Adrenal gland (tissue), 9 donors: ENCODE measurements at regions not wholly inside any gene's neighbourhood (a gene's known extent, or its start where the extent isn't known, plus 50 kb on each side); places are given as distances from the start of the nearest gene placed in this dataset.

Source experiments
- DNase-seq, 7 donors: peaks; one replicate each; pipeline ENCODE4 v3.0.0-alpha.2; 2019 to 2020
- H3K27ac ChIP-seq, 5 donors: fragments of 200-600 bp; sonication (generic) in 4 of 5; 1 replicate in 3 of 5; 2 replicates in 2 of 5; pipeline versions ENCODE4 v1.5.1 to v1.8.0; 2016 to 2020; ENCODE audit warnings: mild to moderate bottlenecking in 1 of 5
- H3K27me3 ChIP-seq: fragments of 200-600 bp; 2 replicates; pipeline ENCODE4 v1.8.0; 2021
- H3K36me3 ChIP-seq, 2 donors: fragments of 200-600 bp; replicated peaks in 1 of 2; 1 replicate in 1 of 2; 2 replicates in 1 of 2; pipeline versions ENCODE4 v1.5.1 to v1.8.0; 2018 to 2022
- H3K4me1 ChIP-seq, 2 donors: fragments of 200-600 bp; replicated peaks in 1 of 2; 1 replicate in 1 of 2; 2 replicates in 1 of 2; pipeline versions ENCODE4 v1.5.1 to v1.8.0; 2018 to 2021
- H3K4me3 ChIP-seq, 4 donors: fragments of 200-600 bp; sonication (generic) in 3 of 4; one replicate each; pipeline ENCODE4 v1.5.1; 2016 to 2018
- H3K9me3 ChIP-seq, 3 donors: fragments of 200-600 bp; sonication (generic) in 1 of 3; replicated peaks in 1 of 3; 1 replicate in 2 of 3; 2 replicates in 1 of 3; pipeline versions ENCODE4 v1.5.1 to v1.8.0; 2016 to 2021
- POLR2A ChIP-seq, 2 donors: fragments of 450-650 bp; IDR thresholded peaks; one replicate each; pipeline ENCODE4 v1.6.1; 2017; ENCODE audit warnings: antibody characterized with exemption in 2 of 2, mild to moderate bottlenecking in 2 of 2, moderate library complexity in 1 of 2
- whole genome bisulfite sequencing, 4 donors: extraction: QIAGEN DNeasy Blood & Tissue Kit in 2 of 4; methylation state at CpG; one replicate each; pipeline versions ENCODE4 v1.1.5 to v1.1.7; 2013 to 2017; 5-methylcytosine and 5-hydroxymethylcytosine counted together
- intact Hi-C, 2 donors: fragments of 100-400 bp; cut with DNase I; formaldehyde crosslinking; loops; one replicate each; pipeline versions ENCODE4 v1.14.1 to v1.15.0; 2022 to 2023
- TF ChIP-seq, protein P1 (sequence below), 6 experiments: fragments of 450-650 bp in 4 of 6; fragments of 200-600 bp in 2 of 6; sonication (generic) in 1 of 6; IDR thresholded peaks; 1 replicate in 5 of 6; 2 replicates in 1 of 6; pipeline versions ENCODE4 v1.5.1 to v1.8.0; 2016 to 2021; ENCODE audit warnings: antibody characterized with exemption in 6 of 6, mild to moderate bottlenecking in 2 of 6, moderate library complexity in 1 of 6
- donor health status: healthy with polysubstance abuse.
- donor health status: Bipolar disorder and iron deficiency.
- donor health status: DM: yes; HTN: yes; CAD: no.
- donor health status: DM: no; HTN: no; CAD: no.
- donor health status: DM: no; HTN: no; CAD: no.

- intact Hi-C loops = loop anchor here (2.0 to 5.0 kb wide), 3 partner anchors 63 to 167 kb away; no protein-coding TSS in a partner anchor
- peak overlapping the region in 1 of 5 donors; percentile 2 for H3K27ac ChIP-seq
- 69 to 74% (median 70%) methylated on average over 9 of the region's 9 CpGs for WGBS, 4 donors
These were observed 353.3 kb downstream of the SEC14L1 start for GRCh38 chr17:77493901-77494663.

DNA sequence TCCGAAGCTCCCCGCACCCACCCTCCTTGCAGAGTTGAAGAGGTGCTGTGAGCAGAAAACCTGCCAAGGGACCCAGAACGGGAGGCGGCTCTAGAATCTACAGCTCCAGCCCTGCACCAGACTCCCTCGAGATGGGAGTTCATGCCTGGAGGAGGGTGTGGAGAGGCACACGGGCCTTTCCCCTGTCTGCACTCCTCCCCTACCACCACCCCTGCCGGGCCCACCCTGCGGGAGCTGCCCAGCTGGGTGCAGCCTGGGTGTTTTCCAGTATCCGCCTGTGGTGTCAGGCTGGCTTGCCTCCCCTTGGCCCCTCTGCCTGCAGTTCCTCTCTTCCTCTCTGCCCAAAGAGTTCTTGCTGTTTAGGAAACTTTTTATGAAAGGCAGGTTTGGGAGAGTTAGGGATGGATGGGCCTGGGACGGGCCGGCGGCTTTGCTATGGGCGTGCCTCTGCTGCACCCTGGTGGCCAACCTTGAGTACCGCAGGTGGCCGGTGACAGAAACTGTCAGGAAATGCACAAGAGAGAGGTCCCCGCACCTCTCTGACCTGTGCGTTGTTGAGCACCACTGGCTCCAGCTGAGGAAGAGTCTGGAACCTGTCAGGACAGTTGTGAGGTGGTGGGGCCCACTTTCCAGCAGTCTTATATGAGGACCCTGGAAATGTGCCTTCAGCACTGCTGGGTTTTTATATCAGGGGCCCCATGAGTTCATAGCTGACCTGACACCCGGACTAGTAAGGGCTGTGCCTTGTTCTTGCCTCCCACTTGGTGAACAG, 354.1 kb downstream of the SEC14L1 start:
- Histone ChIP-seq H3K36me3 (peaks cover 0 to 81% of the 10 kb centered on the region in 2 donors), H3K27ac (peak overlapping the region in 2 of 5 donors; percentile 2 to 10), H3K27me3 (no peaks in the 10 kb centered on the region), H3K4me3 (no peak overlapping the region), H3K4me1 (peaks cover 0 to 14% of the 10 kb centered on the region in 2 donors), H3K9me3 (no peaks in the 10 kb centered on the region)
- intact Hi-C loops = loop anchor here (2.0 to 5.0 kb wide), 3 partner anchors 64 to 168 kb away; no protein-coding TSS in a partner anchor
- TF ChIP-seq POLR2A (IDR thresholded peaks at IDR 0.05) = no peak
- TF ChIP-seq, protein P1, sequence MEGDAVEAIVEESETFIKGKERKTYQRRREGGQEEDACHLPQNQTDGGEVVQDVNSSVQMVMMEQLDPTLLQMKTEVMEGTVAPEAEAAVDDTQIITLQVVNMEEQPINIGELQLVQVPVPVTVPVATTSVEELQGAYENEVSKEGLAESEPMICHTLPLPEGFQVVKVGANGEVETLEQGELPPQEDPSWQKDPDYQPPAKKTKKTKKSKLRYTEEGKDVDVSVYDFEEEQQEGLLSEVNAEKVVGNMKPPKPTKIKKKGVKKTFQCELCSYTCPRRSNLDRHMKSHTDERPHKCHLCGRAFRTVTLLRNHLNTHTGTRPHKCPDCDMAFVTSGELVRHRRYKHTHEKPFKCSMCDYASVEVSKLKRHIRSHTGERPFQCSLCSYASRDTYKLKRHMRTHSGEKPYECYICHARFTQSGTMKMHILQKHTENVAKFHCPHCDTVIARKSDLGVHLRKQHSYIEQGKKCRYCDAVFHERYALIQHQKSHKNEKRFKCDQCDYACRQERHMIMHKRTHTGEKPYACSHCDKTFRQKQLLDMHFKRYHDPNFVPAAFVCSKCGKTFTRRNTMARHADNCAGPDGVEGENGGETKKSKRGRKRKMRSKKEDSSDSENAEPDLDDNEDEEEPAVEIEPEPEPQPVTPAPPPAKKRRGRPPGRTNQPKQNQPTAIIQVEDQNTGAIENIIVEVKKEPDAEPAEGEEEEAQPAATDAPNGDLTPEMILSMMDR (IDR thresholded peaks at IDR 0.05) = peak; percentile 94 to 99 (median 98)
- 9 to 44% (median 33%) methylated on average over 5 to 18 of the region's 18 CpGs for WGBS, 4 donors
- peak; percentile 67 to 91 (median 83) for DNase-seq

More at GRCh38 chr17:77493901-77494663, 353.3 kb downstream of the SEC14L1 start:
- H3K36me3 ChIP-seq = peaks cover 0 to 83% of the 10 kb centered on the region in 2 donors
- H3K4me3 ChIP-seq = no peak overlapping the region
- no peaks in the 10 kb centered on the region for H3K27me3 ChIP-seq
- TF ChIP-seq, protein P1 (IDR thresholded peaks at IDR 0.05) = no peak
- no peak for TF ChIP-seq POLR2A (IDR thresholded peaks at IDR 0.05)
- peaks cover 0 to 17% of the 10 kb centered on the region in 2 donors for H3K4me1 ChIP-seq
- peak in 3 of 7 donors; percentile 12 to 21 (median 19) for DNase-seq
- no peaks in the 10 kb centered on the region for H3K9me3 ChIP-seq

GRCh38 chr17:77495575-77495974, 354.8 kb downstream of the SEC14L1 start:
- Histone ChIP-seq H3K4me1 (peaks cover 0 to 7% of the 10 kb centered on the region in 2 donors), H3K27me3 (no peaks in the 10 kb centered on the region), H3K4me3 (no peak overlapping the region), H3K36me3 (peaks cover 0 to 81% of the 10 kb centered on the region in 2 donors), H3K9me3 (no peaks in the 10 kb centered on the region), H3K27ac (no peak overlapping the region)
- peak in 3 of 7 donors; percentile 14 to 51 (median 27) for DNase-seq
- intact Hi-C loops = loop anchor here in 1 of 2 donors (2.0 kb wide), 2 partner anchors 65 to 165 kb away; no protein-coding TSS in a partner anchor
- 88 to 94% (median 92%) methylated on average over 9 to 11 of the region's 11 CpGs for WGBS, 4 donors
- TF ChIP-seq, protein P1 (IDR thresholded peaks at IDR 0.05) = no peak
- TF ChIP-seq POLR2A (IDR thresholded peaks at IDR 0.05) = no peak

- Histone ChIP-seq H3K27me3 (no peaks in the 10 kb centered on the region), H3K36me3 (peaks cover 0 to 74% of the 10 kb centered on the region in 2 donors), H3K9me3 (no peaks in the 10 kb centered on the region), H3K4me3 (no peak overlapping the region), H3K4me1 (peaks cover 0 to 7% of the 10 kb centered on the region in 2 donors), H3K27ac (no peak overlapping the region)
- intact Hi-C loops = no loop called here
- WGBS, 4 donors = 92 to 95% (median 93%) methylated on average over 10 to 12 of the region's 12 CpGs
- peak in 2 of 7 donors; percentile 22 to 53 for DNase-seq
- TF ChIP-seq POLR2A (IDR thresholded peaks at IDR 0.05) = no peak
- TF ChIP-seq, protein P1 (IDR thresholded peaks at IDR 0.05) = no peak
These were observed 355.6 kb downstream of the SEC14L1 start for GRCh38 chr17:77496401-77496801.
